Keratinocyte (primary cell): ENCODE measurements at regions not wholly inside any gene's neighbourhood (a gene's known extent, or its start where the extent isn't known, plus 50 kb on each side); places are given as distances from the start of the nearest gene placed in this dataset.

Experiments
- EZH2 ChIP-seq: IDR thresholded peaks from one replicate; pipeline ENCODE4 v1.6.1; 2012; ENCODE audit warnings: inconsistent platforms, mild to moderate bottlenecking, low read length, moderate library complexity
- TF ChIP-seq, protein P1 (sequence below), 3 experiments: IDR thresholded peaks in 1 of 3; conservative IDR thresholded peaks in 1 of 3; optimal IDR thresholded peaks in 1 of 3; 2 replicates in 2 of 3; 3 replicates in 1 of 3; pipeline versions ENCODE3 to v1.5.1; 2011; ENCODE audit warnings: low read length in 3 of 3, mild to moderate bottlenecking in 3 of 3, moderate library complexity in 2 of 3, control low read depth in 1 of 3, inconsistent platforms in 1 of 3; ENCODE audit not compliant: insufficient read depth in 2 of 3; ENCODE audit errors: extremely low read depth in 1 of 3

DNA sequence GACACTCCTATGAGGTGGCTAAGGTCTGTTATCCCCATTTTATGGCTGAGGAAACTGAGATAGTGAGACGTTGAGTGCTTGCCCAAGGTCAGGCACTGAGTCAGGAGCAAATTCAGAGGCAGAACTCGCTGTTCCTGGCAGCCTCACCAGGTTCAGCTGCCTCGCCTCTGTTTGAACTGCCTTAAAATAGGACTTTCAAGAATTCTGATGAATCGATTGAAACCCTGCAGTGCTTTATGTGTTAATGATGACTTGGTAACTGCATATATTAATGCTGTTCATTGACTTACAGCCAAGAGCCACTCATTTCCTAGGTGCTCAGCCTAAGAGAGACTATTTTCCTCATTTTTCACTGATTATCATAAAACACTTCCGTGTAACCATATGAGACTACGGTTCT is 79.5 kb upstream of the BHLHE40 start:
- TF ChIP-seq, protein P1, sequence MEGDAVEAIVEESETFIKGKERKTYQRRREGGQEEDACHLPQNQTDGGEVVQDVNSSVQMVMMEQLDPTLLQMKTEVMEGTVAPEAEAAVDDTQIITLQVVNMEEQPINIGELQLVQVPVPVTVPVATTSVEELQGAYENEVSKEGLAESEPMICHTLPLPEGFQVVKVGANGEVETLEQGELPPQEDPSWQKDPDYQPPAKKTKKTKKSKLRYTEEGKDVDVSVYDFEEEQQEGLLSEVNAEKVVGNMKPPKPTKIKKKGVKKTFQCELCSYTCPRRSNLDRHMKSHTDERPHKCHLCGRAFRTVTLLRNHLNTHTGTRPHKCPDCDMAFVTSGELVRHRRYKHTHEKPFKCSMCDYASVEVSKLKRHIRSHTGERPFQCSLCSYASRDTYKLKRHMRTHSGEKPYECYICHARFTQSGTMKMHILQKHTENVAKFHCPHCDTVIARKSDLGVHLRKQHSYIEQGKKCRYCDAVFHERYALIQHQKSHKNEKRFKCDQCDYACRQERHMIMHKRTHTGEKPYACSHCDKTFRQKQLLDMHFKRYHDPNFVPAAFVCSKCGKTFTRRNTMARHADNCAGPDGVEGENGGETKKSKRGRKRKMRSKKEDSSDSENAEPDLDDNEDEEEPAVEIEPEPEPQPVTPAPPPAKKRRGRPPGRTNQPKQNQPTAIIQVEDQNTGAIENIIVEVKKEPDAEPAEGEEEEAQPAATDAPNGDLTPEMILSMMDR (optimal IDR thresholded peaks at IDR 0.05 in 1 of 3, IDR thresholded peaks at IDR 0.05 in 1 of 3, conservative IDR thresholded peaks at IDR 0.05 in 1 of 3; ENCODE audit: extremely low read depth in 1 of 3, insufficient read depth in 2 of 3, low read length in 3 of 3) = no peak
- TF ChIP-seq EZH2 = no peak
